ENCODE measurements at regions not wholly inside any gene's neighbourhood (a gene's known extent, or its start where the extent isn't known, plus 50 kb on each side); places are given as distances from the start of the nearest gene placed in this dataset.
"Not testable (repeated sequence)": the region's sequence is repeated elsewhere in the genome, so short reads cannot be mapped to it uniquely, and the experiment has no call there.

DNA sequence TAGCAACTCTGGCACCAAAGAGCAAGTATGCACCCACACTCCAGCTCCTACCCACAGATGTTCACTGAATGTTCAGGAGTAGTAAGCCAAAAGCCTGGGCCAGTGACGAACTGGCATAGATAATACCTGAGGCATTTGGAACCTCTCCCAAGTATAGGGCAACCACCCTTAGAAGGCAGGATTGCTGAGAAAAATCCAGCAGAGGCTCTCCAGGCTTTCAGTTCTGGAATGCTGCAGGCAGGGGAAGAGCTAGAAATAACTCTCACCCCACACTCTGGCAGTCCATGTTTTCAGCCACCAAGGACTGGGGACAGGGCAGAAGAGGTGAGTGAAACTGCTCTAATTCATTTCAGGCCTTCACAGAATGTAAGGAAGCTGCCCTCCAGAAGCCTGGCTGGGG, 90.3 kb downstream of the SYT15B start:
- not testable (repeated sequence) for H2AFZ ChIP-seq (ENCODE audit: low read depth, low read length); H3K4me3 ChIP-seq (ENCODE audit: low read length); H3K27me3 ChIP-seq (ENCODE audit: insufficient read depth, low read length); H3K9me3 ChIP-seq (ENCODE audit: low read length); H3K4me1 ChIP-seq (ENCODE audit: insufficient read depth, low read length); H3K36me3 ChIP-seq (ENCODE audit: insufficient read depth, low read length)

DNA sequence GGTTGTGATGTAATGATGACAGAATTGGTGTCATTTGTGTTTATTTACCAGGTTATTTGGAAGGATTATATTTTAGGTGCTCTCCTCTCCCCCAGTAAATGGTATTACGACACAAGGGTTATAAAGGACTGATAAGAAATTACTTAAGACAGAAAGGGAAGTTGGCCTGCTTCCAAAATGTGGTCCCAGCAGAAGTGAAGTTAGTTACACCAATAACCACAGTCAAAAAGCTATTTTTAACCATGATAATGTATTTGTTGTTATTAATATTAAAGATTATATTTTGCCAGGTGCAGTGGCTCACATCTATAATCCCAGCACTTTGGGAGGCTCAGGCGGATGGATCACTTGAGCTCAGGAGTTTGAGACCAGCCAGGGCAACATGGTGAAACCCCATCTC, 92.5 kb downstream of the SYT15B start:
- H3K27me3 ChIP-seq (ENCODE audit: insufficient read depth, low read length); H3K4me3 ChIP-seq (ENCODE audit: low read length); H2AFZ ChIP-seq (ENCODE audit: low read depth, low read length); H3K4me1 ChIP-seq (ENCODE audit: insufficient read depth, low read length); H3K9me3 ChIP-seq (ENCODE audit: low read length); H3K36me3 ChIP-seq (ENCODE audit: insufficient read depth, low read length): not testable (repeated sequence)

DNA sequence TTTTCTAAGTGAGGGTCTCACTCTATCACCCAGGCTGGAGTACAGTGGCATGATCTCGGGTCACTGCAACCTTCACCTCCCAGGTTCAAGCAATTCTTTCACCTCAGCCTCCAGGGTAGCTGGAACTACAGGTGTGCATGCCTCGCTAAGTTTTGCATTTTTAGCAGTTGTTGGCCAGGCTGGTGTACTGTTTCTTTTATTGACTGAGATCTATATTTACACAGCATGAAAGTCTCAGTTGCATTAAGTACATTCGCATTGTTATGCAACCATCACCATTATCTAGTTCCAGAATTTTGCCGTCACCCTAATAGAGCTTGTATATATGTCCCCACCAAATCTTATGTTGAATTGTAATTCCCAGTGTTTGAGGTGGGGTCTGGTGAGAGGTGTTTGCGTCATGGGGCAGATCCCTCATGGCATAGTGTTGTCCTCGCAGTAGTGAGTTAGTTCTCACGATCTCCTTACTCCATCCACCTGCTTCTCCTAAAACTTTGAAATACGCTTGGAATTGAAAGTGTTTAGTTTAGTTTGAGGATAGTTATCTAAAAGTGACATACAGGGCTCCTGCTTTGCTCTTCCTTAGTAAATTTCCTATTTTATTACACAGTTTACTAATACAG, 101.3 kb downstream of the SYT15B start:
- not testable (repeated sequence) for H3K36me3 ChIP-seq (ENCODE audit: insufficient read depth, low read length); H3K27me3 ChIP-seq (ENCODE audit: insufficient read depth, low read length); H3K9me3 ChIP-seq (ENCODE audit: low read length); H3K4me3 ChIP-seq (ENCODE audit: low read length); H3K4me1 ChIP-seq (ENCODE audit: insufficient read depth, low read length); H2AFZ ChIP-seq (ENCODE audit: low read depth, low read length)

DNA sequence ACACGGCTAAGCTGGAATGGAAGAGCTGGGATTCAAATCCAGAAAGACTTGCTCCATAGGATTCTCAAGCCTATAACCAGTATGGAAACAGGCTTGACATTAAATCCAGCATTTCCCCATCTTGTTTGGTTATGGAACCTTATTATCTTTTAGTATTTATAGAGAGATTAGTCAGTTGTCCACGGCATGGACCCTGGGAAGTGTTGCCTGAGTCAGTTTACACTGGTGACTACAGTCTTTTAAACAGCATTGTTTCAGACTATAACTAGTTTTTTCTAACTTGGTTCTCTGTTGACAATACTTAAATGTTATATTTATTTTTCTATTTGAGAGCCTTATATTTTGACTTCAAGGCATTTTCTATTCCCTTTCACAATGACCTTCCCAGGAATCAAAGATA, 106.7 kb downstream of the SYT15B start:
- not testable (repeated sequence) for H3K4me3 ChIP-seq (ENCODE audit: low read length); H3K9me3 ChIP-seq (ENCODE audit: low read length); H3K4me1 ChIP-seq (ENCODE audit: insufficient read depth, low read length); H3K27me3 ChIP-seq (ENCODE audit: insufficient read depth, low read length); H2AFZ ChIP-seq (ENCODE audit: low read depth, low read length); H3K36me3 ChIP-seq (ENCODE audit: insufficient read depth, low read length)

DNA sequence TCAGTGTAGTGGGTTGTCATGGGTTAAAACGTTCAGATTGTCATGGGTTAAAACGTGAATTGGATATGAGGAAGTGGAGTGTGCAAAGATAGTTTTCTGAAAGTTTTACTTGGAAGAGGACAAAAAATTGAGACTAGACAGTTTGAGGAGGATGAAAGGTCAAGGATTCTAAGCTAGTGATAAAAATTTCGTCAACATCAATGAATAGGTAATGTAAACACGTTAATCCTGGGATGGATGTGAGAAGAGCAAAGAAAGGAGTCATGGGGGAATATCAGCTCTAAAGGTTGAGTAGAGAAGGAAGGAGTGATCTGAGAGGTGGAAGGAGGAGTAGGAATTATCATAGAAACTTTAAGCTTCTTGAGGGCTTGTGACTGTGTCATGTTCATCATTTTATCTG, 109.2 kb downstream of the SYT15B start:
- not testable (repeated sequence) for H3K4me1 ChIP-seq (ENCODE audit: insufficient read depth, low read length); H3K4me3 ChIP-seq (ENCODE audit: low read length); H3K36me3 ChIP-seq (ENCODE audit: insufficient read depth, low read length); H3K9me3 ChIP-seq (ENCODE audit: low read length); H2AFZ ChIP-seq (ENCODE audit: low read depth, low read length); H3K27me3 ChIP-seq (ENCODE audit: insufficient read depth, low read length)

DNA sequence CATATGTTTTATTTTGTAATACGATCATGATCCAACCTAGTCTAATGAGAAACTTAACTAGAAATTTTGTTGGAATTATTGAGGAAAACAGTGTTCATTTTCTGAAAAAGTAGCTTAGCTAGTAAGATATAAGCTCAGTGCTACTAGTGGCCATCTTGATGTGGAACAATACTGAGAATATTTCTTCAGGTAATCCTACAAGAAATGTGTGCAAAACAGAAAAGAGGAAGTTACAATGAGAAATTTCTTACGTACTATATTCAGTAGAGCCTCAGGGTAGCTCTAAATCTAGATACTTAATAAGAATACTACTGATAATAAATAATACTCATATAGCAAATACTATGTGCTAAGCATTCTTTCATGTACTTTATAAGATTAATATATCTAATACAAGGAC, 114.8 kb downstream of the SYT15B start:
- H2AFZ ChIP-seq (ENCODE audit: low read depth, low read length); H3K36me3 ChIP-seq (ENCODE audit: insufficient read depth, low read length); H3K4me3 ChIP-seq (ENCODE audit: low read length); H3K27me3 ChIP-seq (ENCODE audit: insufficient read depth, low read length); H3K4me1 ChIP-seq (ENCODE audit: insufficient read depth, low read length); H3K9me3 ChIP-seq (ENCODE audit: low read length): not testable (repeated sequence)

DNA sequence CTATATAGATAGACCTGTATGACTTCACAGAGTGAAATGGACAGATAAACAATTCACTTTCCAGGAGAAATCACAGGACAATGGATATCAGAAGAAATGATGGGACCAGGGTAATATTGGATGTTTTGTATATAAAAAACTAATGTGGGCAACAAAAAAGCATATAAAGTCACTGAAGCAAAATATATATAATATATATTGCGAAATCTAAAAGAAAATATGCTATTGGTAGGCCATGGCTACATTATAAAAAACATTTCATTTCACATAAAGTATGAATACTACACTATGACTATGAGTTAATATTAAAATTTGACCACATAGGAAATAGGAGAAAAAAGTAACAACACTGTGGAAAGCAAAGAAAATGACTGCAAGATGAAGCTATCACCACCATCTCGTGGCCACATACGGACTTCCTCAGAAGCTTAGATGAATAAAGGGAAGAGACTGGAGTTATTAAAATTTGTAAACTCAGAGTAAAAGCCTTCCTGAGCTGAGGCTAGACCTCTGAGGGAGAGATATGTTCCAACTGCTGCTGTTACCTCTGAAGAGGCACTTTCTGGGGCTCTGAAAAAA, 115.8 kb downstream of the SYT15B start:
- not testable (repeated sequence) for H3K4me3 ChIP-seq (ENCODE audit: low read length); H3K4me1 ChIP-seq (ENCODE audit: insufficient read depth, low read length); H3K27me3 ChIP-seq (ENCODE audit: insufficient read depth, low read length); H2AFZ ChIP-seq (ENCODE audit: low read depth, low read length); H3K36me3 ChIP-seq (ENCODE audit: insufficient read depth, low read length); H3K9me3 ChIP-seq (ENCODE audit: low read length)

DNA sequence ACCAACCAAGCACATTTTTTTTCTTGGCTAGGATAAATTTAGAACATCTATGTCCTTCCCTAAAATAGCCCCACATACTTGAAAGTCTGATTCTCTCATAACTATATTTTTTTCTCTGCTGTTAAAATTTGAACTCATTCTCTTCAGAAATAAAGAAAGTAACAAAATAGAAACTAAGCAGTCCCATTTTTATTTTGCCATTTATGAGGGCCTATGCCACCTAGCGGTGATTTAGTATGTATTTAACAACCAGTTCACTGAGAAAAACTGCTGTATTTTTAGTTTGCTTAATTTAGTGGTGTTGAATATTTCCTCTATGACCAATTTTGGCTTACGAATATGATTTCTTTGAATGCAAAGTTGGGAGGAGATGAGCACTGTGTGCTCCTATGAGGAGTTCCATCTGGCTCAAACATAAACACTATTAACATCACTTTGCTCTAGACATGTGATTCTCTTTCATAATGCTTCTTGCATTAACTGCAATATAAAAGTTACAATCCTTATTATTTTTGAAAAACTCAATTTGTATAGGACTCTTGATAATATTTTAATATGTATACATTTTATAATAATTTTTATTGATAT, 116.6 kb downstream of the SYT15B start:
- H3K27me3 ChIP-seq (ENCODE audit: insufficient read depth, low read length); H3K36me3 ChIP-seq (ENCODE audit: insufficient read depth, low read length); H3K4me3 ChIP-seq (ENCODE audit: low read length); H3K9me3 ChIP-seq (ENCODE audit: low read length); H3K4me1 ChIP-seq (ENCODE audit: insufficient read depth, low read length); H2AFZ ChIP-seq (ENCODE audit: low read depth, low read length): not testable (repeated sequence)

DNA sequence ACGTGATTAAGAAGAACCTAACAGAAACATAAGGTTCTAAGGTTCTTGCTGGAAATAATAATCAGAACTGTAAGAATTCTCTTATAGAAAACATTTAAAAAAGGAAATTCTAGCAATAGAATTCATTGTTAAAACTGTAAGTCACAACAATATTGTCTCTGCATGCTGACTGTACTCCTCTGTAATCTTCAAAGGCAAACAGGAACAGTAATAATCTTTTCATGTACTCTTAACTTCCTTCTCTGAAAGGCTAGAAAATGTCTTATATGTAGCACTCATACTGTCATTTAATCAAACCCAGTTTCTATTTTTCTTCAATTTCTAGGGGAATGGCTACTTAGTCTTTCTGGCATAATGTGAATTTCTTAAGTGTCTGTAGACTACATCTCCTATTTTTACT, 103.5 kb upstream of the AGAP9 start:
- not testable (repeated sequence) for H3K4me1 ChIP-seq (ENCODE audit: insufficient read depth, low read length); H3K27me3 ChIP-seq (ENCODE audit: insufficient read depth, low read length); H3K36me3 ChIP-seq (ENCODE audit: insufficient read depth, low read length); H3K4me3 ChIP-seq (ENCODE audit: low read length); H2AFZ ChIP-seq (ENCODE audit: low read depth, low read length); H3K9me3 ChIP-seq (ENCODE audit: low read length)

DNA sequence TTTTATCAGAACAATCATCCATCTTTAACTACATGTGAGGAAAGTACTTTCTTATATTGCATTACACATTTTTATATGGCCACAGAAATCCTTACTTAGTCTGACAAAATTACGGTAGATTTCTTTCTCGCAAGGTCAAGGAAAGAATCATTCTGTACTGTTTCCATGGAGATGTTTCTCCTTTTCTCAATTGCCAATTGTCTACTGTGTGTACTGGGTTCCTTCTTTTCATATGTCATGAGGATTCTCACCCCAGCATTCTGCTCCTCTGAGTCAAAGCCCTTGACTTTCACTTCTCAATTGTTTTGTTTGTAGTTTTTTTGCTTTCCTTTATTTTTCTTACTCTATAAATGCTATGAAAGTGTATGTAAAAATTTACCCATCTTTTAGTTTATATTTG, 99.3 kb upstream of the AGAP9 start:
- not testable (repeated sequence) for H3K9me3 ChIP-seq (ENCODE audit: low read length); H3K36me3 ChIP-seq (ENCODE audit: insufficient read depth, low read length); H3K27me3 ChIP-seq (ENCODE audit: insufficient read depth, low read length); H2AFZ ChIP-seq (ENCODE audit: low read depth, low read length); H3K4me3 ChIP-seq (ENCODE audit: low read length); H3K4me1 ChIP-seq (ENCODE audit: insufficient read depth, low read length)

DNA sequence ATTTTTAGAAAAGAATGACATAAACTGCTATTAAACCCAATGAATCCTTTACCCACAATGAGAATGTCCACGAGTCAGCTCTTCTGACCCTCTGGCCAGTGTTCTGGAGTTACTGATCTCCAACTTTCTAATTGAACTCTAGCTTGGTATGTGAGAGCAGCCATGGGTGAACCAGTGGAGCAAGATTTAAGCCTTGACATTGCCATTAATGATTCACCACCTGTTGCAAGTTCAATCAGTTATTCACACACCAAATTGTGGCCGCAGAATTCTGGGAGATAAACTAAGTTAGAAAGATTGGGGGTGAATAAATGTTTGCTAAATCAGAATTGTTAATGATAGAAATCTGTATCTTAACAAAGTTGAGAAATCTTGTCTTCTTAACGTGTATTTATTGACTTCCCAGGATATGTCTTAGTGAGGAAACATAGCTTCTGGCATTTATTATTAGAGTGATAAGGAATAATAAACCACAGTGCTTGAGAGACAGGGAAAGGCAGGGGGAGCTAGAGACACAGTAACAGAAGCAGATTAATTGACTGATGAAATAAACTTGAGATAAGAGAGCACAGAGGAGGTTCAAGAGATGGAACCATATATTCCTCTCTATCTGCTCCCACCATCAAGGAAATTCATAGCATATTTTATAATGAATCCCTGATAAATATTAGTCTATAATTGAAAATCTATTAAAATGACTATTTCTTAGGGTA, 96.0 kb upstream of the AGAP9 start:
- not testable (repeated sequence) for H3K4me3 ChIP-seq (ENCODE audit: low read length); H3K36me3 ChIP-seq (ENCODE audit: insufficient read depth, low read length); H3K4me1 ChIP-seq (ENCODE audit: insufficient read depth, low read length); H3K9me3 ChIP-seq (ENCODE audit: low read length); H3K27me3 ChIP-seq (ENCODE audit: insufficient read depth, low read length); H2AFZ ChIP-seq (ENCODE audit: low read depth, low read length)

DNA sequence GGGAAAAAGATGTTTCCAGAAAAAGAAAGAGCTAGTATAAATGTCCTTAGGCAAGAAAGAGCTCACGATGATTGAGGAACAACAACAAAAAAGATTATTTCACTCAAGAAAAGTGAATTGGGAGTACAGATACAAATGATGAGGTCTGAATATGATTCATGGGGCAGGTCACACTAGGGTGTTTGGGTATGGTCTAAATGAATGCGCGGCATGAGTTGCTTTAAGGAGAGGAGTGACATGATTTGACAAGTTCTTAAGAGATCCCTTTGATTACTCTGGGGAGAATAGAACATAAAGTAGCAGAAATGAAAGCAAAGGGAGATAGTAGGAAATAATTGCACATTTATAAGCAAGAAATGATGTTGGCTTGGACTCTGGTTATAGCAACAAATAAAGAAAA, 85.9 kb upstream of the AGAP9 start:
- not testable (repeated sequence) for H2AFZ ChIP-seq (ENCODE audit: low read depth, low read length); H3K9me3 ChIP-seq (ENCODE audit: low read length); H3K27me3 ChIP-seq (ENCODE audit: insufficient read depth, low read length)

DNA sequence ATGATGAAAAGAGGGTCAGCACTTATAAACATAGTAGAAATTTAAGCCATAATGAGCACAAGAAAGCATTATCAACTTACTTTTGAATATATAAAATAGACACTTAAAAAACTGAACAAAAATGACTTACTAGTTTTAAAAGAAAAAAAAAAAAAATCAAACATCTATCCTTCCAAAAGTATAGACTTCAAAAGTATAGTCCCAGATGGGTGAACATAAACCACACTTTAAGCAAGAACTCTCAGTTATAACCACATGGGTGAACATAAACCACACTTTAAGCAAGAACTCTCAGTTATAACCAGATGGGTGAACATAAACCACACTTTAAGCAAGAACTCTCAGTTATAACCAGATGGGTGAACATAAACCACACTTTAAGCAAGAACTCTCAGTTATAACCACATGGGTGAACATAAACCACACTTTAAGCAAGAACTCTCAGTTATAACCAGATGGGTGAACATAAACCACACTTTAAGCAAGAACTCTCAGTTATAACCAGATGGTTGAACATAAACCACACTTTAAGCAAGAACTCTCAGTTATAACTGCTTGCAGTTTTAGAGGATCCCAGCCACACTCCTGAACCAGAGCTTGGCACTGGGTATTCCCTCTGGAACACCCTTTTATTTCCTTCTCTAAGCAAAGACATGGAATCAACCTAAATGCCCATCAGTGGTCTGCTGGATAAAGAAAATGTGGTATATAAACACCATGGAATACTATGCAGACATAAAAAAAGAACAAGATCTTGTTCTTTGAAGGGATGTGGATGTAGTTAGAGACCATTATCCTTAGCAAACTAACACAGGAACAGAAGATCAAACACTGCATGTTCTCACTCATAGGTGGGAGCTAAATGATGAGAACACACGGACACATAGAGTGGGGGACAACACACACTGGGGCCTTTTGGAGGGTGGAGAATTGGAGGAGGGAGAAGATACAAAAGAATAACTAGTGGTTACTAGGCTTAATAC, 82.6 kb upstream of the AGAP9 start:
- H3K9me3 ChIP-seq (ENCODE audit: low read length); H3K4me1 ChIP-seq (ENCODE audit: insufficient read depth, low read length); H2AFZ ChIP-seq (ENCODE audit: low read depth, low read length); H3K36me3 ChIP-seq (ENCODE audit: insufficient read depth, low read length); H3K27me3 ChIP-seq (ENCODE audit: insufficient read depth, low read length); H3K4me3 ChIP-seq (ENCODE audit: low read length): not testable (repeated sequence)

More for the DNA sequence above, 85.9 kb upstream of the AGAP9 start:
- H3K4me1 ChIP-seq (ENCODE audit: insufficient read depth, low read length); H3K4me3 ChIP-seq (ENCODE audit: low read length); H3K36me3 ChIP-seq (ENCODE audit: insufficient read depth, low read length): not testable (repeated sequence)

Measured in neuron (in vitro differentiated cells).